ENCODE measurements at regions not wholly inside any gene's neighbourhood (a gene's known extent, or its start where the extent isn't known, plus 50 kb on each side); places are given as distances from the start of the nearest gene placed in this dataset.
"Not testable (repeated sequence)": the region's sequence is repeated elsewhere in the genome, so short reads cannot be mapped to it uniquely, and the experiment has no call there.

DNA sequence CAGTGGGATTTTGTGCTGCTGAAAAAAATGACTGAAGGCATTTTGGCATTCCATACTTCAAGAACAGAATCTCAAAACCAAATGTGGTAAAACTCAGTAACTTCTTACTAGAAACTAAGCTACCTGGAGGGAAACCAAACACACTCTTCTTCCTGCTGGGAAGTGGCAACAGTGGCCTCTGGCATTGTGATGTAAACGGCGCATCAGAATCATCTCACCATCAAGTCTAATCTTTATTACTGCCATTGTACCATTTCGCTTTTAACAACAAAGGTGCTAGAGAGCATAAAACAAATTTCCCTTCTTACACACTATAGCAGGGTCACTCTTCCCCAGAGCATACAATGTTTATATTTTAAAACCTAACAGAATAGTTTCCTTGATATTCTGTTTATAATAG is 101.6 kb upstream of the CEP162 start:
- DNase-seq (no peak), ATAC-seq (ENCODE audit: low FRiP score) (no peak)
- H3K4me1 ChIP-seq (ENCODE audit: control insufficient read depth in 1 of 2, insufficient read depth in 2 of 2, low read length in 2 of 2), result no peaks in the 10 kb centered on the region
- H3K27ac ChIP-seq (ENCODE audit: low read depth in 1 of 2, low read length in 2 of 2), result no peak overlapping the region
- H3K4me3 ChIP-seq (ENCODE audit: low read length in 2 of 2), result no peak overlapping the region
- H3K9me3 ChIP-seq (ENCODE audit: control insufficient read depth, low read length), result no peaks in the 10 kb centered on the region
- H3K36me3 ChIP-seq (ENCODE audit: control insufficient read depth in 1 of 2, insufficient read depth in 2 of 2, low read length in 1 of 2), result no peaks in the 10 kb centered on the region
- WGBS, 2 donors, result 52 to 53% methylated on average over 3 of the region's 3 CpGs
- no peaks in the 10 kb centered on the region for H3K27me3 ChIP-seq (ENCODE audit: control insufficient read depth in 1 of 2, insufficient read depth in 2 of 2, low read length in 1 of 2)
- intact Hi-C loops (cut with DNase I), result no loop called here

DNA sequence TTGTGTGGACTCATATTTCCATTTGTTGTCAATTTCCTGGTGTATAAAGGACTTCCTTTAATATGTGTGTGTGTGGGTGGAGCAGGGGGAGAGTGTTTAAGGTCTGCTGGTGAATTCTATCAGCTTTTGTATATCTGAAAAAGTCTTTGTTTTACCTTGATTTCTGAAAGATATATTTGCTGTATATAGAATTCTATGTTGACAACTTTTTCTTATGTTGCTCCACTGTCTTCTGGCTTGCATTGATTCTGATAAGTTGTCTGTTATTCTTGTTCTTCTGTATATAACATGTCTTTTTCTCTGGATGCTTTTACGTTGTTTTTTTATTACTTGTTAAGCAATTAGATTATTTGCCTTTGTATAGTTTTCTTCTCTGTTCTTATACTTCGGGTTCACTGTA is 90.0 kb upstream of the CEP162 start:
- H3K27ac ChIP-seq (ENCODE audit: low read depth in 1 of 2, low read length in 2 of 2), result no peak overlapping the region
- intact Hi-C loops (cut with DNase I), result no loop called here
- H3K9me3 ChIP-seq (ENCODE audit: control insufficient read depth, low read length), result no peaks in the 10 kb centered on the region
- ATAC-seq (ENCODE audit: low FRiP score), result no peak
- H3K27me3 ChIP-seq (ENCODE audit: control insufficient read depth in 1 of 2, insufficient read depth in 2 of 2, low read length in 1 of 2), result no peaks in the 10 kb centered on the region
- no peak for DNase-seq
- no peaks in the 10 kb centered on the region for H3K36me3 ChIP-seq (ENCODE audit: control insufficient read depth in 1 of 2, insufficient read depth in 2 of 2, low read length in 1 of 2)
- H3K4me3 ChIP-seq (ENCODE audit: low read length in 2 of 2), result no peak overlapping the region
- no peaks in the 10 kb centered on the region for H3K4me1 ChIP-seq (ENCODE audit: control insufficient read depth in 1 of 2, insufficient read depth in 2 of 2, low read length in 2 of 2)
- 90 to 91% methylated on average over 2 of the region's 2 CpGs for WGBS, 2 donors

DNA sequence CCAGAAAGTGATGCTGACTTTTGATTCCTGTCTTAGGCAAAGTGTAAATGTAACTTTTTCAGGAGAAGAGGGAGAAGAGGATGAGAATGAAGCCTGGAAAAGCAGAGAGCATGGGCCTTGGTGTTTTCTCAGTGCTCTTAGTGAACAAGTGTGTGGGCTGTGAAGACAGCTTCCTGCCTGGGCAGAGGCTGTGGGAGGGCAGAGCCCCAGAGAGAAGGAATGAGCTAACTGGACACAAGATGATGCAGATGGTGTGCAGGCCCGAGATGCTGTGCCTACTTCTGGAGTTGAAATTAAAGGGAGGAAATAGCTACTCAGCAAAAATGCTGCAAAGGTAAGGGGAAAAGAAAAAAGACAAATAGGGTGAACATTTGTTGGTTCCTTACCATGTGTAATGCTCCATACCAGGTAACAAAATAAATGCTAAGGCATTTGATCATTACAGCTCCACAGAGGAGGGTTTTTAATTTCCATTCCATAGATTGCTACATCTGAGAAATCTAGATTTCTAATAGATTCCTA is 87.0 kb upstream of the CEP162 start:
- DNase-seq (no peak), ATAC-seq (ENCODE audit: low FRiP score) (no peak)
- 43 to 48% methylated on average over 1 of the region's 1 CpG for WGBS, 2 donors

DNA sequence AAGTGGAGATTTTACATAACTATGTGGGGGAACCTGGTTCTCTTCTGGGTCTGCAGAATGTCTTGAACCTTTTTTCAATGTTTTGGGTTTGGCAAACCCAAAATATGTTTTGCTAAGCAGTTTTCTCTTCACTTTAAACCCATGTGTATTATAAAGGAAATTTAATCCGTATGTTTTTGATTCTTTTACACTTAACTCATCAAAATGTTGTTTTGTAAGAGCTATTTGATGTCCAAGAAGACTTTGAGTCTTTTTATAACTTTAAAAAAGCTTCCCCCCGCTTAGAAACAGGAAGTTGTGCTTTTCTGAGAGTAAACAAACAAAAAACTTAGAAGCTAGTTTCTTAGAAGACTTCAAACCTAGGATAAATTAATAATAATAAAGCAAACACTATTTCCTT is 81.9 kb upstream of the CEP162 start:
- no peaks in the 10 kb centered on the region for H3K27me3 ChIP-seq (ENCODE audit: control insufficient read depth in 1 of 2, insufficient read depth in 2 of 2, low read length in 1 of 2)
- H3K27ac ChIP-seq (ENCODE audit: low read depth in 1 of 2, low read length in 2 of 2), result no peak overlapping the region
- ATAC-seq (ENCODE audit: low FRiP score) (no peak), DNase-seq (no peak)
- no peaks in the 10 kb centered on the region for H3K9me3 ChIP-seq (ENCODE audit: control insufficient read depth, low read length)
- no peaks in the 10 kb centered on the region for H3K36me3 ChIP-seq (ENCODE audit: control insufficient read depth in 1 of 2, insufficient read depth in 2 of 2, low read length in 1 of 2)
- no peak overlapping the region for H3K4me3 ChIP-seq (ENCODE audit: low read length in 2 of 2)
- 53 to 60% methylated on average over 2 of the region's 2 CpGs for WGBS, 2 donors
- intact Hi-C loops (cut with DNase I), result no loop called here
- H3K4me1 ChIP-seq (ENCODE audit: control insufficient read depth in 1 of 2, insufficient read depth in 2 of 2, low read length in 2 of 2), result no peaks in the 10 kb centered on the region

More for the DNA sequence above, 87.0 kb upstream of the CEP162 start:
- Histone ChIP-seq H3K36me3 (ENCODE audit: control insufficient read depth in 1 of 2, insufficient read depth in 2 of 2, low read length in 1 of 2) (no peaks in the 10 kb centered on the region), H3K4me3 (ENCODE audit: low read length in 2 of 2) (no peak overlapping the region), H3K27ac (ENCODE audit: low read depth in 1 of 2, low read length in 2 of 2) (no peak overlapping the region), H3K9me3 (ENCODE audit: control insufficient read depth, low read length) (no peaks in the 10 kb centered on the region), H3K27me3 (ENCODE audit: control insufficient read depth in 1 of 2, insufficient read depth in 2 of 2, low read length in 1 of 2) (no peaks in the 10 kb centered on the region), H3K4me1 (ENCODE audit: control insufficient read depth in 1 of 2, insufficient read depth in 2 of 2, low read length in 2 of 2) (no peaks in the 10 kb centered on the region)
- intact Hi-C loops (cut with DNase I), result no loop called here

DNA sequence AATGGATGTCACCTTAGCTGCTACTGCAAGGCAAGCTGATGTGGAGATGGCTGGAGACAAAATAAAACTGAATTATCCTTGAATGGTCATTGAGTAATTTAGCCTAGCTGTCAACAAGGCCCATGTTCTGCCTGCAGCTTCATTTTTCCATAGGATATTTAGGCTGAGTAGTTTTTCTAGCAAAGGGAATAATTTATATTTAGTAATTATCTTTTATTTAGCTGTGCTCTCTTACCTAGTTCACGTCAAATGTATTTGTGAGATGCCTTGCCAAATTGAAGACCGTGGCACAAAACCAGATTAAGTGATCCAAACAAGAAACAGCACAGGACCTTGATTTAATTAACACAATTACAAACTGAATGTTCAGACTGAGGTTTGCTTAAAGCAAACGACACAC is 77.4 kb upstream of the CEP162 start:
- no peaks in the 10 kb centered on the region for H3K4me1 ChIP-seq (ENCODE audit: control insufficient read depth in 1 of 2, insufficient read depth in 2 of 2, low read length in 2 of 2)
- no peaks in the 10 kb centered on the region for H3K9me3 ChIP-seq (ENCODE audit: control insufficient read depth, low read length)
- WGBS, 2 donors, result 83 to 89% methylated on average over 3 of the region's 3 CpGs
- no peak overlapping the region for H3K4me3 ChIP-seq (ENCODE audit: low read length in 2 of 2)
- no peak for DNase-seq
- intact Hi-C loops (cut with DNase I), result no loop called here
- no peak overlapping the region for H3K27ac ChIP-seq (ENCODE audit: low read depth in 1 of 2, low read length in 2 of 2)
- ATAC-seq (ENCODE audit: low FRiP score), result no peak
- no peaks in the 10 kb centered on the region for H3K36me3 ChIP-seq (ENCODE audit: control insufficient read depth in 1 of 2, insufficient read depth in 2 of 2, low read length in 1 of 2)
- H3K27me3 ChIP-seq (ENCODE audit: control insufficient read depth in 1 of 2, insufficient read depth in 2 of 2, low read length in 1 of 2), result no peaks in the 10 kb centered on the region

DNA sequence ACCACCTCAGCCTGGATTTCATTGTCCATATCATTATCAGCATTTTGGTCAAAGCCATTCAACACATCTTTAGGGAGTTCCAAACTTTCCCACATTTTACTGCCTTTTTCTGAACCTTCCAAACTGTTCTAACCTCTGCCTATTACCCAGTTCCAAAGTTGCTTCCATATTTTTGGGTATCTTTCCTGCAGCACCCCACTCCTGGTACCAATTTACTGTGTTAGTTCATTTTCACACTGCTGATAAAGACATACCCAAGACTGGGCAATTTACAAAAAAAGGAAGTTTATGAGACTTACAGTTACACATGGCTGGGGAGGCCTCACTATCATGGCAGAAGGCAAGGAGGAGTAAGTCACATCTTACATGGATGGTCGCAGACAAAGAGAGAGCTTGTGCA is 63.6 kb upstream of the CEP162 start:
- ATAC-seq (ENCODE audit: low FRiP score); H3K9me3 ChIP-seq (ENCODE audit: control insufficient read depth, low read length); DNase-seq; H3K4me3 ChIP-seq (ENCODE audit: low read length in 2 of 2); H3K27me3 ChIP-seq (ENCODE audit: control insufficient read depth in 1 of 2, insufficient read depth in 2 of 2, low read length in 1 of 2); H3K4me1 ChIP-seq (ENCODE audit: control insufficient read depth in 1 of 2, insufficient read depth in 2 of 2, low read length in 2 of 2); intact Hi-C loops (cut with DNase I); H3K36me3 ChIP-seq (ENCODE audit: control insufficient read depth in 1 of 2, insufficient read depth in 2 of 2, low read length in 1 of 2); H3K27ac ChIP-seq (ENCODE audit: low read depth in 1 of 2, low read length in 2 of 2): not testable (repeated sequence)
- 88 to 94% methylated on average over 1 of the region's 1 CpG for WGBS, 2 donors

DNA sequence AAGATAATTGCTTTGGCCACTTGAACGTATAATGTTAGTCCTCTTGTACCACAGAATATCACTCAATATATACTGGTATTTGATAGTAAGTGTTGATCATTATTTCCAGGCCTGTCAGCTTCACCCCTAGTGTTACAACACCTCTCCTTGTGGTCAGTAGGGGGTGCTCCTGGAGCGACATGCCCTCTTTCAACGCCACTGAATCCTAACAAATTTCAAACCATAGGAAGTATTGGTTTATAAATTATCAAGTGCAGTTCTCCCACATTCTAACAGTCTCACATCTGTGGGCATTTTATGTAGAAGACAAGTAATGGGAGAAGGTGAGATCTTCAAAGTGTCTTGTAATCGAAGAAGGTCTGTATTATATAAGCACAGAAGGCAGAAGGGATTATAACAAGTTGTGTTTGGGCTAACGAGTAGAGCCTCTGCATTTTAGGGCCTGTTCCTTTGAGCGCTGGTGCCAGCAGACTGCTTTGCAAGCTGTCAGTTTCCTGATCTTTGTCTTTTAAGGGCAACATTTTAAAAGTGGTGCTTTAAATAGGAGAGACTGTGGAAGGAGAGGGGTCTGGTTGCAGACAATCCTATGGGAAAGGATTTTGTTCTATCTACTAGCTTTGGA is 57.1 kb upstream of the CEP162 start:
- no peak overlapping the region for H3K27ac ChIP-seq (ENCODE audit: low read depth in 1 of 2, low read length in 2 of 2)
- H3K4me1 ChIP-seq (ENCODE audit: control insufficient read depth in 1 of 2, insufficient read depth in 2 of 2, low read length in 2 of 2), result no peaks in the 10 kb centered on the region
- WGBS, 2 donors, result 75 to 77% methylated on average over 6 of the region's 6 CpGs
- ATAC-seq (ENCODE audit: low FRiP score) (no peak), DNase-seq (no peak)
- no peak overlapping the region for H3K4me3 ChIP-seq (ENCODE audit: low read length in 2 of 2)
- no peaks in the 10 kb centered on the region for H3K36me3 ChIP-seq (ENCODE audit: control insufficient read depth in 1 of 2, insufficient read depth in 2 of 2, low read length in 1 of 2)
- peaks cover under 1% of the 10 kb centered on the region for H3K9me3 ChIP-seq (ENCODE audit: control insufficient read depth, low read length)
- H3K27me3 ChIP-seq (ENCODE audit: control insufficient read depth in 1 of 2, insufficient read depth in 2 of 2, low read length in 1 of 2), result no peaks in the 10 kb centered on the region
- intact Hi-C loops (cut with DNase I), result no loop called here

DNA sequence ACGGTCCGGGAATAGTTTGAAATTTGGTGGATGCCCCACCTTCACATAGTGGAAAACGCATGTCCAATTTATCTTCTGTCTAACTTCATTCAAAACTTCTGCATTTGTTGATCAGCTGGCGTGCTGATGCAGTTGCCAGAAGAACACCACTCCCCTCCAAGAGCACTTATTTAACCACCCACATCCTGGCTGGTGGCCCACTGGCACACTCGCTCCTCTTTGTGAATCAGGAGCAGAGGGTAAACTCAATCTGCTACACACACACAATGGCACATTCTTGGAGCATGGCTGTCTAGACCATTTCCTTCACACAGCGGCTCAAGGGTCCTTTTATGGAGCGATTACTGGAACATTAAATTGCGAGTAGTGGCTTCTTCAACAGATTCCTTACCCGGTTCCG is 55.1 kb upstream of the CEP162 start:
- ATAC-seq (ENCODE audit: low FRiP score), result peak; percentile 62
- H3K9me3 ChIP-seq (ENCODE audit: control insufficient read depth, low read length), result no peaks in the 10 kb centered on the region
- no peak overlapping the region for H3K27ac ChIP-seq (ENCODE audit: low read depth in 1 of 2, low read length in 2 of 2)

DNA sequence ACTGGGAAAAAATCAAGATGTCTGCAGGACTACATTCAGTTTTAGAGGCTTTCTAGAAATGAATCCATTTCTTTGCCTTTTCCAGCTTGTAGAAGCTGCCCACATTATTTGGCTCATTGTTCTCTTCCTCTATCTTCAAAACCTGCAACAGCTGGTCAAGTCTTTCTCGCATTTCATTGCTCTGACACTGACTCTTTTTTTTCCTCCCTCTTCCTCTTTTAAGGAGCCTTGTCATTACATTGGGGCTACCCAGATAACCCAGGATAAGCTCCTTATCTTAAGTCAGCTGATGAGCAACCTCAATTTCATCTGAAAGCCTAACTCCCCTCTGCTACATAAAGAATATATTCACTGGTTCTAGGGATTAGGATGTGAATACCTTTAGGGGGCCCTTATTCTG is 53.2 kb upstream of the CEP162 start:
- H3K27ac ChIP-seq (ENCODE audit: low read depth in 1 of 2, low read length in 2 of 2), result no peak overlapping the region
- H3K4me1 ChIP-seq (ENCODE audit: control insufficient read depth in 1 of 2, insufficient read depth in 2 of 2, low read length in 2 of 2), result no peaks in the 10 kb centered on the region
- no peak overlapping the region for H3K4me3 ChIP-seq (ENCODE audit: low read length in 2 of 2)
- H3K27me3 ChIP-seq (ENCODE audit: control insufficient read depth in 1 of 2, insufficient read depth in 2 of 2, low read length in 1 of 2), result no peaks in the 10 kb centered on the region
- DNase-seq (no peak), ATAC-seq (ENCODE audit: low FRiP score) (no peak)
- intact Hi-C loops (cut with DNase I), result no loop called here
- H3K36me3 ChIP-seq (ENCODE audit: control insufficient read depth in 1 of 2, insufficient read depth in 2 of 2, low read length in 1 of 2), result no peaks in the 10 kb centered on the region
- WGBS, 2 donors, result 90 to 92% methylated on average over 1 of the region's 1 CpG
- H3K9me3 ChIP-seq (ENCODE audit: control insufficient read depth, low read length), result no peaks in the 10 kb centered on the region

More for the DNA sequence above, 55.1 kb upstream of the CEP162 start:
- no peaks in the 10 kb centered on the region for H3K4me1 ChIP-seq (ENCODE audit: control insufficient read depth in 1 of 2, insufficient read depth in 2 of 2, low read length in 2 of 2)
- 13% methylated on average over 10 of the region's 10 CpGs for WGBS, 2 donors
- H3K36me3 ChIP-seq (ENCODE audit: control insufficient read depth in 1 of 2, insufficient read depth in 2 of 2, low read length in 1 of 2), result no peaks in the 10 kb centered on the region
- H3K4me3 ChIP-seq (ENCODE audit: low read length in 2 of 2), result peak overlapping the region in 1 of 2 donors; percentile 6
- no peaks in the 10 kb centered on the region for H3K27me3 ChIP-seq (ENCODE audit: control insufficient read depth in 1 of 2, insufficient read depth in 2 of 2, low read length in 1 of 2)
- DNase-seq, result peak; percentile 81 to 84
- intact Hi-C loops (cut with DNase I), result no loop called here

Measured in aorta (tissue), 5 donors.